HG03439 (cell line): ENCODE measurements at regions not wholly inside any gene's neighbourhood (a gene's known extent, or its start where the extent isn't known, plus 50 kb on each side); places are given as distances from the start of the nearest gene placed in this dataset.
"Not testable (repeated sequence)": the region's sequence is repeated elsewhere in the genome, so short reads cannot be mapped to it uniquely, and the experiment has no call there.

Experiments
- ATAC-seq: cut with Tn5 transposase; IDR thresholded peaks from one replicate; pipeline ENCODE4 v1.9.1; 2021; ENCODE audit warnings: mild to moderate bottlenecking, moderate library complexity; ENCODE audit not compliant: unreplicated experiment

- ATAC-seq = no peak
Observed at GRCh38 chr5:102554082-102554481, 55.3 kb upstream of the SLCO6A1 start.

GRCh38 chr5:102554728-102555127, 55.9 kb upstream of the SLCO6A1 start:
- no peak for ATAC-seq

- ATAC-seq = peak; percentile 58
Observed at GRCh38 chr5:102561894-102562760, 63.3 kb upstream of the SLCO6A1 start.

GRCh38 chr5:102570747-102571146, 71.9 kb upstream of the SLCO6A1 start:
- ATAC-seq = no peak

- ATAC-seq = no peak
Observed at GRCh38 chr5:102578362-102578761, 79.6 kb upstream of the SLCO6A1 start.

GRCh38 chr5:102579379-102579778, 80.6 kb upstream of the SLCO6A1 start:
- no peak for ATAC-seq

- no peak for ATAC-seq
Observed at GRCh38 chr5:102581011-102581410, 82.2 kb upstream of the SLCO6A1 start.

- ATAC-seq = no peak
Observed at GRCh38 chr5:102582696-102583095, 83.9 kb upstream of the SLCO6A1 start.

GRCh38 chr5:102583276-102584124, 84.7 kb upstream of the SLCO6A1 start:
- no peak for ATAC-seq

GRCh38 chr5:102589661-102590060, 90.9 kb upstream of the SLCO6A1 start:
- no peak for ATAC-seq

GRCh38 chr5:102590467-102590866, 91.7 kb upstream of the SLCO6A1 start:
- ATAC-seq = no peak

- peak; percentile 78 for ATAC-seq
Observed at GRCh38 chr5:102591650-102592049, 92.8 kb upstream of the SLCO6A1 start.

GRCh38 chr5:102592586-102592985, 93.8 kb upstream of the SLCO6A1 start:
- not testable (repeated sequence) for ATAC-seq

- ATAC-seq = no peak
Observed at GRCh38 chr5:102594192-102594591, 95.4 kb upstream of the SLCO6A1 start.

- ATAC-seq = no peak
Observed at GRCh38 chr5:102595332-102595731, 96.5 kb upstream of the SLCO6A1 start.

GRCh38 chr5:102596113-102596512, 97.3 kb upstream of the SLCO6A1 start:
- peak; percentile 66 for ATAC-seq

- no peak for ATAC-seq
Observed at GRCh38 chr5:102596951-102597350, 98.2 kb upstream of the SLCO6A1 start.

GRCh38 chr5:102599289-102599688, 100.5 kb upstream of the SLCO6A1 start:
- ATAC-seq = no peak

GRCh38 chr5:102600964-102601363, 102.2 kb upstream of the SLCO6A1 start:
- ATAC-seq = no peak

GRCh38 chr5:102603670-102604069, 104.9 kb upstream of the SLCO6A1 start:
- ATAC-seq = no peak

- no peak for ATAC-seq
Observed at GRCh38 chr5:102608414-102608813, 109.6 kb upstream of the SLCO6A1 start.

GRCh38 chr5:102611312-102611711, 112.5 kb upstream of the SLCO6A1 start:
- ATAC-seq = no peak
